WI38 (cell line): ENCODE measurements at regions not wholly inside any gene's neighbourhood (a gene's known extent, or its start where the extent isn't known, plus 50 kb on each side); places are given as distances from the start of the nearest gene placed in this dataset.
"Not testable (repeated sequence)": the region's sequence is repeated elsewhere in the genome, so short reads cannot be mapped to it uniquely, and the experiment has no call there.

ENCODE experiments used
- H3K4me3 ChIP-seq: 2 replicates; pipeline ENCODE4 v1.5.1; 2011; ENCODE audit warnings: low read depth, mild to moderate bottlenecking, control low read depth, low read length
- CTCF ChIP-seq: IDR thresholded peaks from 2 replicates; pipeline ENCODE4 v1.5.1; 2012; ENCODE audit warnings: low read depth, mild to moderate bottlenecking, control low read depth, low read length

- TF ChIP-seq CTCF = no peak
- H3K4me3 ChIP-seq = no peak overlapping the region
Measured at GRCh38 chr10:117775526-117775925, 233.0 kb downstream of the EMX2 start.

- not testable (repeated sequence) for H3K4me3 ChIP-seq
Measured at GRCh38 chr10:117777222-117777621, 234.7 kb downstream of the EMX2 start.

- no peak for TF ChIP-seq CTCF
- H3K4me3 ChIP-seq = no peak overlapping the region
Measured at GRCh38 chr10:117778241-117778640, 235.7 kb downstream of the EMX2 start.

GRCh38 chr10:117780411-117780810 is 237.9 kb downstream of the EMX2 start:
- TF ChIP-seq CTCF = no peak
- no peak overlapping the region for H3K4me3 ChIP-seq

GRCh38 chr10:117781216-117781831 is 238.8 kb downstream of the EMX2 start:
- TF ChIP-seq CTCF = no peak

GRCh38 chr10:117782276-117782675 is 239.7 kb downstream of the EMX2 start:
- no peak overlapping the region for H3K4me3 ChIP-seq
- no peak for TF ChIP-seq CTCF

More at GRCh38 chr10:117781216-117781831, 238.8 kb downstream of the EMX2 start:
- H3K4me3 ChIP-seq = no peak overlapping the region

- no peak overlapping the region for H3K4me3 ChIP-seq
- no peak for TF ChIP-seq CTCF
Measured at GRCh38 chr10:117783698-117784395, 241.3 kb downstream of the EMX2 start.
